GM12865 (cell line): ENCODE measurements at regions not wholly inside any gene's neighbourhood (a gene's known extent, or its start where the extent isn't known, plus 50 kb on each side); places are given as distances from the start of the nearest gene placed in this dataset.
"Not testable (repeated sequence)": the region's sequence is repeated elsewhere in the genome, so short reads cannot be mapped to it uniquely, and the experiment has no call there.

Experiments
- DNase-seq: peaks from one replicate; pipeline ENCODE4 v3.0.0; 2010; ENCODE audit warnings: low read depth
- H3K4me3 ChIP-seq: 2 replicates; pipeline ENCODE4 v1.5.1; 2011; ENCODE audit warnings: mild to moderate bottlenecking, low read depth, low read length, control low read depth
- TF ChIP-seq, protein P1 (sequence below): IDR thresholded peaks from 2 replicates; pipeline ENCODE4 v1.5.1; 2011; ENCODE audit warnings: low read length, control low read depth, low read depth, inconsistent platforms; ENCODE audit not compliant: insufficient read depth; ENCODE audit errors: missing control alignments

DNA sequence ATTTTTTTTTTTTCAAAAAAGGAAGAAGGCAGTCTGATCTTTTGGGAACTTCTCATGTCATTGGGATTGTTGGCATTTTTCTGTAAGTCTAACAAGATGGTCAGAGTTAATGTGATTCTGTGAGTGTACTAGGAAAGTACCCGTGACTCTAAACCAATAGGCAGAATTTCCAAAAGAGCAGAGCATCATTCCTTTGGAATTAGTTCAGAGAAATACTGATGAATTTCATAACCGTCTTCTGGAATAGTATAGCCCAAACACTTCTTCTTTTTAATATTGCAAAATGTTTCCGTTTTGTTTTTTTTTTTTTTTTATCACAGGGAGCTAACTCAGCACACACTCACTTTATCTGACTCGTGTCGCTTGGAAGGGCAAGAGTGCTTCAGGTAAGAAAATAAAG is 407.4 kb downstream of the DTWD2 start:
- DNase-seq: no peak
- TF ChIP-seq, protein P1, sequence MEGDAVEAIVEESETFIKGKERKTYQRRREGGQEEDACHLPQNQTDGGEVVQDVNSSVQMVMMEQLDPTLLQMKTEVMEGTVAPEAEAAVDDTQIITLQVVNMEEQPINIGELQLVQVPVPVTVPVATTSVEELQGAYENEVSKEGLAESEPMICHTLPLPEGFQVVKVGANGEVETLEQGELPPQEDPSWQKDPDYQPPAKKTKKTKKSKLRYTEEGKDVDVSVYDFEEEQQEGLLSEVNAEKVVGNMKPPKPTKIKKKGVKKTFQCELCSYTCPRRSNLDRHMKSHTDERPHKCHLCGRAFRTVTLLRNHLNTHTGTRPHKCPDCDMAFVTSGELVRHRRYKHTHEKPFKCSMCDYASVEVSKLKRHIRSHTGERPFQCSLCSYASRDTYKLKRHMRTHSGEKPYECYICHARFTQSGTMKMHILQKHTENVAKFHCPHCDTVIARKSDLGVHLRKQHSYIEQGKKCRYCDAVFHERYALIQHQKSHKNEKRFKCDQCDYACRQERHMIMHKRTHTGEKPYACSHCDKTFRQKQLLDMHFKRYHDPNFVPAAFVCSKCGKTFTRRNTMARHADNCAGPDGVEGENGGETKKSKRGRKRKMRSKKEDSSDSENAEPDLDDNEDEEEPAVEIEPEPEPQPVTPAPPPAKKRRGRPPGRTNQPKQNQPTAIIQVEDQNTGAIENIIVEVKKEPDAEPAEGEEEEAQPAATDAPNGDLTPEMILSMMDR: no peak
- H3K4me3 ChIP-seq: no peak overlapping the region

DNA sequence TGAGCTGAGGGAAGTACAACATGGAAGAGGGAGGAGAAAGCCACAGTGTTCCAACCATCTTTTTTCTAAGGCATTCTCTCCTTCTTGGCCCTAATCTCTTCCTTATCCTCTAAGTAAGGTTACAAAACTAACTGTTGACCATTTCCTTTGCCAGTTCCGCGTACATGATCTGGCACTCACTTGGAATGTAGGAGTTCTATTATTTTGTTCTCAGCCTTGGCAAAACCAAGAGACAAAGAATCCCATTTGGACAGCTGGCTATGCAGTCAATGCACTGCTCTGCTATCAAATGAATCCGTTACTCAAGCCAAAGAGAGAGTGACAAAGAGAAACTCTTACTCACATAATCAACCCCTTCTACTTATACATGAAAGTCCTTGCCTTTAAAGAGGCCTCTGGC is 410.3 kb downstream of the DTWD2 start:
- no peak overlapping the region for H3K4me3 ChIP-seq
- TF ChIP-seq, protein P1: no peak

DNA sequence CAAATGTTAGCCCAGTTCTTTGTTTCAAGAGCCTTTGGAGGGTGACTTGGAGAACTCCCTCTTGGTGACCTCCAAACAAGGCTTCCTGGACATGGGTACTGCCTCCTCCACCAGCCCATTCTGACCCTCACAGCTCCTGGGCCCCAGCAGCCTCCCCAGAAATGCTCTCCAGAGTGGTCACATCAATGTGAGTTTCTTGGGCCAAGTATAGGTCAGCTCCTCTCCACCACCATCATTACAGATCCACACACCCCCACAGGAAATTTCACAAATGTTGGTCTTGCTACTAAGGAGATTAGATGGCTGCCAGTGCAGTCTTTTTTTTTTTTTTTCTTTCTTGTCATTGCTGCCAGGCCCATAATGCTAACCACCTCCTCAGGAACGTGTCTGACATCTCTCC is 410.7 kb downstream of the DTWD2 start:
- TF ChIP-seq, protein P1: no peak
- DNase-seq: no peak
- H3K4me3 ChIP-seq: no peak overlapping the region

More for the DNA sequence above, 410.3 kb downstream of the DTWD2 start:
- DNase-seq: no peak

DNA sequence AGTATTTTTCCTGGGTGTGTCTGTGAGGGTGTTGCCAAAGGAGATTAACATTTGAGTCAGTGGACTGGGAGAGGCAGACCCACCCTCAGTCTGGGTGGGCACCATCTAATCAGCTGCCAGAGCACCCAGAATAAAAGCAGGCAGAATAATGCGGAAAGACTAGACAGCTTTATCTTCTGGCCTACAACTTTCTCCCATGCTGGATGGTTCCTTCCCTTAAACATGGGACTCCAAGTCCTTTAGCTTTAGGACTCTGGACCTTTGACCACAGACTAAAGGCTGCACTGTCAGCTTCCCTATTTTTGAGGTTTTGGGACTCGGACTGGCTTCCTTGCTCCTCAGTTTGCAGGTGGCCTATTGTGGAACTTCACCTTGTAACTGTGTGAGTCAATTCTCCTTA is 418.1 kb downstream of the DTWD2 start:
- not testable (repeated sequence) for DNase-seq, H3K4me3 ChIP-seq

DNA sequence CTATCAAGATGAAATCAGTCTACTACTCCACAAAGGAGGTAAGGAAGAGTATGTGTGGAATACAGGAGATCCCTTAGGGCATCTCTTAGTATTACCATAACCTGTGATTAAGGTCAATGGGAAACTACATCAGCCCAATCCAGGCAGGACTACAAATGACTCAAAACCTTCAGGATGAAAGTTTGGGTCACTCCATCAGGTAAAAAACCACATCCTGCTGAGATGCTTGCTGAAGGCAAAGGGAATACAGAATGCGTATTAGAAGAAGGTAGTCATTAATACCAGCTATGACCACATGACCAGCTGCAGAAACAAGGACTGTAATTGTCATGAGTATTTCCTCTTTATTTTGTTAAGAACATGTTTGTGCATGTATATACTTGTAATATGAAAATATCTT is 418.8 kb downstream of the DTWD2 start:
- DNase-seq, H3K4me3 ChIP-seq: not testable (repeated sequence)

DNA sequence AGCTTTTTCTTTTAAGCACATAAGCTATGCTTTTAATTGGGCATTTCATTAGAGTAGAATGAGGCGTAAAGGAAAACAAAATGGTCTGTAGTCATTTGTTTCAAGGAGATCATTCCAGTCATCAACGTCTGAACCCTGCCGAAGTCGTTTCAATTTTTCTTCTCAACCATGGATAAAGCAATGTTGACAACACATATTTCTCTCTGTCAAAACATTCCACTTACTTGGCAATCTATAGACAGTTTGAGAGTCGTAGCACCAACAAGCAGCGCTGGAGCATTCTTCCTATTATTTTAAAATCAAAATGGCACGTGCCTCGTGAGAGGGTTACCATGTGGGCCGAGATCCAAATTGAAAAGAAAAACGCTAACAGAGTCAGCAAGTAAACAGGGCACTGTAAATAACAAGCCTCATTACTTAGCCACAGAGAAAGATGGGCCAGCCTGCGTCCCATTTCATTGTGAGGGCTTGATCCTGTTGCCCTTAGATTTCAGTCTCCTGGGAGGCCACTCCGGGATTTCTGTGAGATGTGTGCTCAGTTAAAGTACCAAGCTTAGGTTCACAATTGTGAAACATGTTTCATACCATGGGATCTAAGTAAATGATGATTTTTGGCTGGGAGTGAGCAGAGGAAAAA is 422.9 kb downstream of the DTWD2 start:
- TF ChIP-seq, protein P1: no peak
- no peak overlapping the region for H3K4me3 ChIP-seq
- no peak for DNase-seq

DNA sequence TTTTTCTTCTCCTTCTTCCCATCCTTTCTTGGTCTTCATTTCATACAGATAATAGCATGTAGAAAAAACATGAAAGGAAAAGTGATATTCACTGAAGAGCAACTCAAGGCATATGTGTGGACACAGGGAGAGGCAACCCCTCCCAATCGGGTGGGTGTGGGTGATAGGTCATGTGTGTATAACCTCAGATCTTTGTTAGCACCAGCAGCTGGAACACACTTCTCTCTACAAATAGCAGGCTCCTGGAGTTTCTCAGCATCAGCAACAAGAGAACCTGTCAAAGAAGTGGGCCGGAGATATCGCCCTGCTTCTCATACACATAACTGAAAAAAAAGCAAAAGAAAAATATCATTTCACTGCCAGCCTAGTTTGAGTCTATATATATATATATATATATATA is 426.4 kb downstream of the DTWD2 start:
- TF ChIP-seq, protein P1: no peak
- no peak for DNase-seq
- no peak overlapping the region for H3K4me3 ChIP-seq

DNA sequence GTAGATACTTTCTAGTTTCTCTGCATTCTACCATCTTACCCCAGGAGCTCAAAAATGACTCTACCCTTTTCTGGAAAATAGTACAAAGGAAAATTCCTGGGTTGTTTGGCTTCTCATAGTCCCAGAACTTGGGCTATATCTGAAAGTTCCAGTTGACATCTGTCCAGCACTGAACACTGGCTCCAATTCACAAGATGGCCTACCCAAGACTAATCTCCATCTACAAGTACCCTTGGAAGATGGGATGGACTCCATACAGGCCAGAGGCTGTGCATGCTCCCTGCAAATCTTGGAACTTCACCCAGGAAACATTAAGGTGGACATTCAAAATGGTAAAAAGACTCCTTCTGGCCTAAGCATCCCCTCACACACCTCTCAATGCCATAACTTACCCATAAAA is 427.1 kb downstream of the DTWD2 start:
- H3K4me3 ChIP-seq: no peak overlapping the region
- TF ChIP-seq, protein P1: no peak
- DNase-seq: no peak
